GM20431 (cell line): ENCODE measurements at regions not wholly inside any gene's neighbourhood (a gene's known extent, or its start where the extent isn't known, plus 50 kb on each side); places are given as distances from the start of the nearest gene placed in this dataset.

Source experiments
- in situ Hi-C: fragments of 300-500 bp; cut with MseI, MboI; formaldehyde crosslinking; loops from one replicate; pipeline ENCODE4 v1.15.0; 2020; ENCODE audit warnings: low sequenced_read_pairs; ENCODE audit not compliant: unreplicated experiment

- in situ Hi-C loops, result no loop called here
Observed at GRCh38 chr3:69452295-69452694, 66.4 kb upstream of the FRMD4B start.

GRCh38 chr3:69451594-69451993, 65.7 kb upstream of the FRMD4B start:
- in situ Hi-C loops, result no loop called here

GRCh38 chr3:69448877-69449276, 63.0 kb upstream of the FRMD4B start:
- in situ Hi-C loops, result loop anchor here (25.0 kb wide), 1 partner anchor 213 kb away; no protein-coding TSS in a partner anchor

- in situ Hi-C loops, result loop anchor here (25.0 kb wide), 1 partner anchor 216 kb away; no protein-coding TSS in a partner anchor
Observed at GRCh38 chr3:69446402-69447072, 60.6 kb upstream of the FRMD4B start.

- in situ Hi-C loops, result loop anchor here (25.0 kb wide), 1 partner anchor 217 kb away; no protein-coding TSS in a partner anchor
Observed at GRCh38 chr3:69445498-69445897, 59.6 kb upstream of the FRMD4B start.

- in situ Hi-C loops, result loop anchor here (25.0 kb wide), 1 partner anchor 217 kb away; no protein-coding TSS in a partner anchor
Observed at GRCh38 chr3:69445024-69445423, 59.1 kb upstream of the FRMD4B start.

- in situ Hi-C loops, result loop anchor here (25.0 kb wide), 1 partner anchor 219 kb away; no protein-coding TSS in a partner anchor
Observed at GRCh38 chr3:69443457-69443920, 57.6 kb upstream of the FRMD4B start.

- in situ Hi-C loops, result loop anchor here (25.0 kb wide), 1 partner anchor 219 kb away; no protein-coding TSS in a partner anchor
Observed at GRCh38 chr3:69442771-69443311, 57.0 kb upstream of the FRMD4B start.

GRCh38 chr3:69441732-69442131, 55.8 kb upstream of the FRMD4B start:
- in situ Hi-C loops, result loop anchor here (25.0 kb wide), 1 partner anchor 221 kb away; no protein-coding TSS in a partner anchor

GRCh38 chr3:69441040-69441439, 55.2 kb upstream of the FRMD4B start:
- in situ Hi-C loops, result loop anchor here (25.0 kb wide), 1 partner anchor 221 kb away; no protein-coding TSS in a partner anchor

GRCh38 chr3:69439643-69440270, 53.9 kb upstream of the FRMD4B start:
- in situ Hi-C loops, result loop anchor here (25.0 kb wide), 1 partner anchor 223 kb away; no protein-coding TSS in a partner anchor

- in situ Hi-C loops, result loop anchor here (25.0 kb wide), 1 partner anchor 224 kb away; no protein-coding TSS in a partner anchor
Observed at GRCh38 chr3:69438476-69438875, 52.6 kb upstream of the FRMD4B start.

- in situ Hi-C loops, result loop anchor here (25.0 kb wide), 1 partner anchor 227 kb away; no protein-coding TSS in a partner anchor
Observed at GRCh38 chr3:69435274-69436265, 49.7 kb upstream of the FRMD4B start.
